ENCODE measurements at regions not wholly inside any gene's neighbourhood (a gene's known extent, or its start where the extent isn't known, plus 50 kb on each side); places are given as distances from the start of the nearest gene placed in this dataset.

DNA sequence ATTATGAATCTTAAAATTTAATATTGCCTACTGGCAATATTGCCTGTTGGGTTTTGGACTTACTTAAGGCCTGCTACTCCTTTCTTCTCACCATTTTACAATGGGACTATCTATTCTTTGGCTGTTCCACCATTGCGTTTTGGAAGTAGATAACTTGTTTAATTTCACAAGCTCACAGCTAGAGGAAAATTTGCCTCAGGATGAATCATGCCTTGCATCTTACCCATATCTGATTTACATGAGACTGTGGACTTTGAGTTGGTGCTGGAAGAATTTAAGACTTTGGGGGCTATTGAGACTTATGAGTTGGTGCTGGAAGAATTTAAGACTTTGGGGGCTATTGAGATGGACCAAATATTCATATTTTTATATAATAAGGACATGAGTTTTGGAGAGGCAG is 662.6 kb downstream of the METTL15 start:
- POLR2A ChIA-PET: no interaction called here
- intact Hi-C loops (cut with micrococcal nuclease): no loop called here
- CTCF ChIA-PET: no interaction called here
- no peak for ATAC-seq (ENCODE audit: low read depth)
- TF ChIP-seq, protein P1, sequence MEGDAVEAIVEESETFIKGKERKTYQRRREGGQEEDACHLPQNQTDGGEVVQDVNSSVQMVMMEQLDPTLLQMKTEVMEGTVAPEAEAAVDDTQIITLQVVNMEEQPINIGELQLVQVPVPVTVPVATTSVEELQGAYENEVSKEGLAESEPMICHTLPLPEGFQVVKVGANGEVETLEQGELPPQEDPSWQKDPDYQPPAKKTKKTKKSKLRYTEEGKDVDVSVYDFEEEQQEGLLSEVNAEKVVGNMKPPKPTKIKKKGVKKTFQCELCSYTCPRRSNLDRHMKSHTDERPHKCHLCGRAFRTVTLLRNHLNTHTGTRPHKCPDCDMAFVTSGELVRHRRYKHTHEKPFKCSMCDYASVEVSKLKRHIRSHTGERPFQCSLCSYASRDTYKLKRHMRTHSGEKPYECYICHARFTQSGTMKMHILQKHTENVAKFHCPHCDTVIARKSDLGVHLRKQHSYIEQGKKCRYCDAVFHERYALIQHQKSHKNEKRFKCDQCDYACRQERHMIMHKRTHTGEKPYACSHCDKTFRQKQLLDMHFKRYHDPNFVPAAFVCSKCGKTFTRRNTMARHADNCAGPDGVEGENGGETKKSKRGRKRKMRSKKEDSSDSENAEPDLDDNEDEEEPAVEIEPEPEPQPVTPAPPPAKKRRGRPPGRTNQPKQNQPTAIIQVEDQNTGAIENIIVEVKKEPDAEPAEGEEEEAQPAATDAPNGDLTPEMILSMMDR (IDR thresholded peaks at IDR 0.05): no peak
- DNase-seq: no peak
- Mint-ChIP-seq H3K9me3 (peaks cover 17% of the 10 kb centered on the region), H3K4me1 (no peaks in the 10 kb centered on the region), H3K36me3 (ENCODE audit: low read depth) (no peaks in the 10 kb centered on the region), H3K27ac (no peak overlapping the region), H3K4me3 (no peak overlapping the region), H3K27me3 (no peaks in the 10 kb centered on the region)

DNA sequence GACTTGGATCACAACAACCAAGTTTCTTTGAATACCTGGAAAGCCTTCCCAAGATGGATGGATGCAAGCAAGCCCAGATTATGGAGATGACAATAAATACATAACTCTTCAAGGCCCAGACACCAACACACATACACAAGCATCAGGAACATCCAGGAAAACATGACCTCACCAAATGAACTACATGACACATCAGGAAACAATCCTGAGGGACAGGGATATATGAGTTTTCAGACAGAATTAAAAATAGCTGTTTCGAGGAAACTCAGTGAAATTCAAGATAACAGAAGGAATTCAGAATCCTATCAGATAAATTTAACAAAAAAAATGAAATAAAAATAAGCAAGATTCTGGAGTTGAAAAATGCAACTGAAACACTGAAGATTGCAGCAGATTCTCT is 659.4 kb downstream of the METTL15 start:
- H3K36me3 Mint-ChIP-seq (ENCODE audit: low read depth): no peaks in the 10 kb centered on the region
- ChIA-PET POLR2A (no interaction called here), CTCF (no interaction called here)
- no peak overlapping the region for H3K4me3 Mint-ChIP-seq
- TF ChIP-seq, protein P1 (IDR thresholded peaks at IDR 0.05): no peak
- ATAC-seq (ENCODE audit: low read depth) (no peak), DNase-seq (no peak)
- intact Hi-C loops (cut with micrococcal nuclease): no loop called here
- no peaks in the 10 kb centered on the region for H3K27me3 Mint-ChIP-seq
- no peaks in the 10 kb centered on the region for H3K4me1 Mint-ChIP-seq
- H3K9me3 Mint-ChIP-seq: peaks cover 16% of the 10 kb centered on the region
- H3K27ac Mint-ChIP-seq: no peak overlapping the region

DNA sequence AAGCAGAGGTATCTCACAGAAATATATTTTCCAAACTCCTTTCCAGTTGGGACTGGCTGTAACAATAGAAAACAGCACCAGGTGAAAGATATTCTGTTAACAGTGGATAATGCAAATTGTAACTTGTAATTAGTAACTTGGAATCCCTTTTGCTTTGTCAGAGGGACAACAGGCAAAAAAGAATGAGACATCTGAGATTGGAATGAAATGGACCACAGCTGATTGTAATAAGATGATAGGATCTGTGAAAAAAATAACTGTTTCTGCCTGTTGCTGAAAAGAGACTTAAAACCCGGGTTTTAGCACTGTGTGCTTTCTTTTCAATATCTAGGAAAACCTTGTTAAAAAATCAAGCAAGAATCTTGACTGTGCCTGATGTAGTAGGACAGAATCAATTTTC is 655.7 kb downstream of the METTL15 start:
- Mint-ChIP-seq H3K27me3 (no peaks in the 10 kb centered on the region), H3K9me3 (peaks cover 11% of the 10 kb centered on the region), H3K4me3 (no peak overlapping the region), H3K4me1 (no peaks in the 10 kb centered on the region), H3K27ac (no peak overlapping the region), H3K36me3 (ENCODE audit: low read depth) (no peaks in the 10 kb centered on the region)
- ChIA-PET POLR2A (no interaction called here), CTCF (no interaction called here)
- DNase-seq (no peak), ATAC-seq (ENCODE audit: low read depth) (no peak)
- TF ChIP-seq, protein P1 (IDR thresholded peaks at IDR 0.05): no peak
- intact Hi-C loops (cut with micrococcal nuclease): no loop called here

DNA sequence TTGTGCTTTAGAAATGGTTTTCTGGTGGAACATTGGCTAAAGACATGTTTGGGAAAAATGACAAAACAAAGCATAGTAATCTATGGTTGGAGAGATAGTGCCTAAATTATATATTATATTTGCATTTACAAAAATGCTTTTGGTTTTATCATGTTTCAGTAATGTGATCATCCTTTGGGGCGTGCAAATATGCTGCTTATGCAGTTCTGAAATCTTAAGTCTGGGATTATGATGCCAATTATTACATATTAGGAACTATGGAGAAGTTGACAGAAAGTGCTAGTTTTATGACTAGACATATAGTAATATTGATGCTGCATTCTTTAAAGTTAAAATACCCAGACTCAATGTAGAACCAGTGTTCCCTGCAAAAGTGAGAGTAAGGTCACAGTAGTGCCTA is 655.0 kb downstream of the METTL15 start:
- Mint-ChIP-seq H3K4me1 (no peaks in the 10 kb centered on the region), H3K27ac (no peak overlapping the region), H3K4me3 (no peak overlapping the region), H3K27me3 (no peaks in the 10 kb centered on the region), H3K36me3 (ENCODE audit: low read depth) (no peaks in the 10 kb centered on the region), H3K9me3 (peaks cover 11% of the 10 kb centered on the region)
- DNase-seq: no peak
- POLR2A ChIA-PET: no interaction called here
- no peak for ATAC-seq (ENCODE audit: low read depth)
- TF ChIP-seq, protein P1 (IDR thresholded peaks at IDR 0.05): no peak
- intact Hi-C loops (cut with micrococcal nuclease): no loop called here
- CTCF ChIA-PET: no interaction called here

DNA sequence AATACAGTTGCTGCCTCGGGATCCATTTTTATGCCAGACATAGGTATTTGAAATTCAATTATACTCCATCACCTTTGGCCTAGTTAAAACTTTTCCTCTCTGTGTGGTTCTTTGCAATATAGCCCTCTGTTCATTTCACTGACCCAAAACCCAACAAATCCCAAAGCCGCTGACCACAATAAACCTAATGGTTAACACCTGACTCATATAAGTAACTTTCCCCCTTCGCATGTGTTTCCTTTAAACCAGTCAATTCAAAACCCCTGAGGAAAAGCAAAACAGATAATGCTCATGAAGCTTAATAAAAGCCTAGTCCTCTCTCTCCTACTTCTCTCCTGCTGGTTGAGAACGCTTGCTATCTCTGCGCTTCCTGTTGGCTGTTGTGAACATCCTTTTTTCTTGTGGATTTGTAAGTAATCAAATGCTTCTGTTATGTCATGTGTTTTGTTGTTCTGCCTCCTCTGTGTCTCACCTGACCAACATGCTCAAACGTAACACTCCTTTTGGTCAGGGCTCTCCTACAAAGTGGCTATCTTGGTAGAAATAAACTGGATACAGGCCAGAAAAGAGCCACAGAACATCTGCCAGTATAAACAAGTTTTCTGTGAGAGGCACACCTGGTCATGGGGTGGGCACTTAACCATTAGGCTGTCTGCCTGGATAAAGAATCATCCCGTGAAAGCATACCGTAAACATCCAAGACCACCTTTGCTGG is 652.6 kb downstream of the METTL15 start:
- H3K27ac Mint-ChIP-seq: no peak overlapping the region
- CTCF ChIA-PET: no interaction called here
- H3K4me1 Mint-ChIP-seq: no peaks in the 10 kb centered on the region
- TF ChIP-seq, protein P1 (IDR thresholded peaks at IDR 0.05): no peak
- no peaks in the 10 kb centered on the region for H3K27me3 Mint-ChIP-seq
- no peak overlapping the region for H3K4me3 Mint-ChIP-seq
- H3K9me3 Mint-ChIP-seq: peaks cover 11% of the 10 kb centered on the region
- no peaks in the 10 kb centered on the region for H3K36me3 Mint-ChIP-seq (ENCODE audit: low read depth)
- DNase-seq (no peak), ATAC-seq (ENCODE audit: low read depth) (no peak)
- POLR2A ChIA-PET: no interaction called here
- intact Hi-C loops (cut with micrococcal nuclease): no loop called here
